ENCODE measurements at regions not wholly inside any gene's neighbourhood (a gene's known extent, or its start where the extent isn't known, plus 50 kb on each side); places are given as distances from the start of the nearest gene placed in this dataset.

DNA sequence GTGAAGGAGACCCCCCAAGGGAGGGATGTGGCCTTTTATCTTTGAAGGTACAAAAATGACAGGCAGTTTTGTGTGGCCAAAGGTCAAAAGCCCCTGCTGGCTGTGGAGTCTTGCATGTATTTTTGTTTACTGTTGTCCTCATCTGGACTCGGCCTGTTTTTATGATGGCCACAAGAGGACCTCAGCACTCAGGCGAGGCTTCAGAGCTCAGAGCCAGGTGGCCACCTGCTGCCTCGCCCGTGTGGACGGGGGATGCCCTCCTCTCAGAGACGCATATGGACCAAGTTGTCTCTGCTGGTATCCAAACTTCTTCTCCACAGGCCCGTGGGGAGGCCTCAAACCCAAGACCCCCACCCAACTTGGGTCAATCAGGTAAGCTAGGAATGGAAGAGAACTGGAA is 118.2 kb downstream of the DACT2 start:
- TF ChIP-seq, protein P1, sequence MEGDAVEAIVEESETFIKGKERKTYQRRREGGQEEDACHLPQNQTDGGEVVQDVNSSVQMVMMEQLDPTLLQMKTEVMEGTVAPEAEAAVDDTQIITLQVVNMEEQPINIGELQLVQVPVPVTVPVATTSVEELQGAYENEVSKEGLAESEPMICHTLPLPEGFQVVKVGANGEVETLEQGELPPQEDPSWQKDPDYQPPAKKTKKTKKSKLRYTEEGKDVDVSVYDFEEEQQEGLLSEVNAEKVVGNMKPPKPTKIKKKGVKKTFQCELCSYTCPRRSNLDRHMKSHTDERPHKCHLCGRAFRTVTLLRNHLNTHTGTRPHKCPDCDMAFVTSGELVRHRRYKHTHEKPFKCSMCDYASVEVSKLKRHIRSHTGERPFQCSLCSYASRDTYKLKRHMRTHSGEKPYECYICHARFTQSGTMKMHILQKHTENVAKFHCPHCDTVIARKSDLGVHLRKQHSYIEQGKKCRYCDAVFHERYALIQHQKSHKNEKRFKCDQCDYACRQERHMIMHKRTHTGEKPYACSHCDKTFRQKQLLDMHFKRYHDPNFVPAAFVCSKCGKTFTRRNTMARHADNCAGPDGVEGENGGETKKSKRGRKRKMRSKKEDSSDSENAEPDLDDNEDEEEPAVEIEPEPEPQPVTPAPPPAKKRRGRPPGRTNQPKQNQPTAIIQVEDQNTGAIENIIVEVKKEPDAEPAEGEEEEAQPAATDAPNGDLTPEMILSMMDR (IDR thresholded peaks at IDR 0.05): no peak
- TF ChIP-seq POLR2A (IDR thresholded peaks at IDR 0.05) (no peak), EP300 (IDR thresholded peaks at IDR 0.05) (no peak), POLR2AphosphoS5 (IDR thresholded peaks at IDR 0.05) (no peak)
